ENCODE measurements at regions not wholly inside any gene's neighbourhood (a gene's known extent, or its start where the extent isn't known, plus 50 kb on each side); places are given as distances from the start of the nearest gene placed in this dataset.

- TF ChIP-seq CTCF (IDR thresholded peaks at IDR 0.05 in 8 of 11, conservative IDR thresholded peaks at IDR 0.05 in 3 of 11), result no peak
- TF ChIP-seq POLR2A (IDR thresholded peaks at IDR 0.05), result no peak
Observed at GRCh38 chr4:14867847-14868246, 134.4 kb upstream of the CPEB2 start.

Measured in spleen (tissue), 7 donors.